ENCODE measurements at regions not wholly inside any gene's neighbourhood (a gene's known extent, or its start where the extent isn't known, plus 50 kb on each side); places are given as distances from the start of the nearest gene placed in this dataset.

DNA sequence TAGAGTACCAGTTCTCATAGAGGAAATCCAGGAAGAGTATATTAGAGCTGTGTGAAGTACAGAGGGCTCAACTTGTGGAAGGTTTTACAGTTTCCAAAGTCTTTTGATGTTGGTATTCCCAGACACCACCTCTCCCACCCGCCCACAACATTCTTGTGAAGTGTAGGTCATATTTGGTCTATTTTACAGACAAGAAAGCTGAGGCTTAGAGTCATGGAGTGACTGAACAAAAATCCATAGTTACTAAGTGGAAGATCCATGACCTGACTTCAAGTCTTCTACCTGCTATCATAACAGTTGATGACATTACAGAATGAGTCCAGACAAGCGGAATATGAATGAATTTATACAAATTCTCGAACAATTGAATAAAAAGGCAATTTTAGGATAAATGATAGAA is 187.1 kb upstream of the RPS23 start:
- TF ChIP-seq EZH2phosphoT487 (IDR thresholded peaks at IDR 0.05; ENCODE audit: borderline replicate concordance, low read depth, low read length), result no peak
- TF ChIP-seq, protein P1, sequence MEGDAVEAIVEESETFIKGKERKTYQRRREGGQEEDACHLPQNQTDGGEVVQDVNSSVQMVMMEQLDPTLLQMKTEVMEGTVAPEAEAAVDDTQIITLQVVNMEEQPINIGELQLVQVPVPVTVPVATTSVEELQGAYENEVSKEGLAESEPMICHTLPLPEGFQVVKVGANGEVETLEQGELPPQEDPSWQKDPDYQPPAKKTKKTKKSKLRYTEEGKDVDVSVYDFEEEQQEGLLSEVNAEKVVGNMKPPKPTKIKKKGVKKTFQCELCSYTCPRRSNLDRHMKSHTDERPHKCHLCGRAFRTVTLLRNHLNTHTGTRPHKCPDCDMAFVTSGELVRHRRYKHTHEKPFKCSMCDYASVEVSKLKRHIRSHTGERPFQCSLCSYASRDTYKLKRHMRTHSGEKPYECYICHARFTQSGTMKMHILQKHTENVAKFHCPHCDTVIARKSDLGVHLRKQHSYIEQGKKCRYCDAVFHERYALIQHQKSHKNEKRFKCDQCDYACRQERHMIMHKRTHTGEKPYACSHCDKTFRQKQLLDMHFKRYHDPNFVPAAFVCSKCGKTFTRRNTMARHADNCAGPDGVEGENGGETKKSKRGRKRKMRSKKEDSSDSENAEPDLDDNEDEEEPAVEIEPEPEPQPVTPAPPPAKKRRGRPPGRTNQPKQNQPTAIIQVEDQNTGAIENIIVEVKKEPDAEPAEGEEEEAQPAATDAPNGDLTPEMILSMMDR (conservative IDR thresholded peaks at IDR 0.05; ENCODE audit: low read length), result no peak
